ENCODE measurements at regions not wholly inside any gene's neighbourhood (a gene's known extent, or its start where the extent isn't known, plus 50 kb on each side); places are given as distances from the start of the nearest gene placed in this dataset.

GRCh38 chr10:65010845-65011244, 1489.6 kb downstream of the REEP3 start:
- no peak for TF ChIP-seq POLR2A (IDR thresholded peaks at IDR 0.05)
- TF ChIP-seq, protein P1, sequence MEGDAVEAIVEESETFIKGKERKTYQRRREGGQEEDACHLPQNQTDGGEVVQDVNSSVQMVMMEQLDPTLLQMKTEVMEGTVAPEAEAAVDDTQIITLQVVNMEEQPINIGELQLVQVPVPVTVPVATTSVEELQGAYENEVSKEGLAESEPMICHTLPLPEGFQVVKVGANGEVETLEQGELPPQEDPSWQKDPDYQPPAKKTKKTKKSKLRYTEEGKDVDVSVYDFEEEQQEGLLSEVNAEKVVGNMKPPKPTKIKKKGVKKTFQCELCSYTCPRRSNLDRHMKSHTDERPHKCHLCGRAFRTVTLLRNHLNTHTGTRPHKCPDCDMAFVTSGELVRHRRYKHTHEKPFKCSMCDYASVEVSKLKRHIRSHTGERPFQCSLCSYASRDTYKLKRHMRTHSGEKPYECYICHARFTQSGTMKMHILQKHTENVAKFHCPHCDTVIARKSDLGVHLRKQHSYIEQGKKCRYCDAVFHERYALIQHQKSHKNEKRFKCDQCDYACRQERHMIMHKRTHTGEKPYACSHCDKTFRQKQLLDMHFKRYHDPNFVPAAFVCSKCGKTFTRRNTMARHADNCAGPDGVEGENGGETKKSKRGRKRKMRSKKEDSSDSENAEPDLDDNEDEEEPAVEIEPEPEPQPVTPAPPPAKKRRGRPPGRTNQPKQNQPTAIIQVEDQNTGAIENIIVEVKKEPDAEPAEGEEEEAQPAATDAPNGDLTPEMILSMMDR (IDR thresholded peaks at IDR 0.05) = no peak
